Right kidney (tissue), 1 donor: ENCODE measurements at regions not wholly inside any gene's neighbourhood (a gene's known extent, or its start where the extent isn't known, plus 50 kb on each side); places are given as distances from the start of the nearest gene placed in this dataset.

Experiments
- DNase-seq: peaks from one replicate; pipeline ENCODE4 v3.0.0-alpha.2; 2016

GRCh38 chr13:47426126-47426849, 529.4 kb upstream of the HTR2A start:
- no peak for DNase-seq

GRCh38 chr13:47421525-47421924, 524.7 kb upstream of the HTR2A start:
- DNase-seq = no peak

GRCh38 chr13:47420568-47420967, 523.7 kb upstream of the HTR2A start:
- DNase-seq = no peak

- DNase-seq = no peak
These were observed 523.2 kb upstream of the HTR2A start for GRCh38 chr13:47420020-47420419.

- DNase-seq = no peak
These were observed 521.5 kb upstream of the HTR2A start for GRCh38 chr13:47418206-47418920.

GRCh38 chr13:47417485-47417884, 520.6 kb upstream of the HTR2A start:
- no peak for DNase-seq

GRCh38 chr13:47415048-47415447, 518.2 kb upstream of the HTR2A start:
- no peak for DNase-seq

GRCh38 chr13:47413526-47413925, 516.7 kb upstream of the HTR2A start:
- no peak for DNase-seq

GRCh38 chr13:47413112-47413511, 516.3 kb upstream of the HTR2A start:
- no peak for DNase-seq

GRCh38 chr13:47409778-47410177, 512.9 kb upstream of the HTR2A start:
- DNase-seq = no peak

GRCh38 chr13:47408546-47409319, 511.9 kb upstream of the HTR2A start:
- no peak for DNase-seq

- DNase-seq = no peak
These were observed 511.0 kb upstream of the HTR2A start for GRCh38 chr13:47407808-47408207.

GRCh38 chr13:47399599-47399998, 502.7 kb upstream of the HTR2A start:
- DNase-seq = no peak

GRCh38 chr13:47397739-47398138, 500.9 kb upstream of the HTR2A start:
- no peak for DNase-seq

GRCh38 chr13:47396915-47397314, 500.1 kb upstream of the HTR2A start:
- no peak for DNase-seq

GRCh38 chr13:47374741-47375140, 477.9 kb upstream of the HTR2A start:
- no peak for DNase-seq

- no peak for DNase-seq
These were observed 475.9 kb upstream of the HTR2A start for GRCh38 chr13:47372751-47373150.

GRCh38 chr13:47351798-47352197, 454.9 kb upstream of the HTR2A start:
- no peak for DNase-seq

- no peak for DNase-seq
These were observed 453.7 kb upstream of the HTR2A start for GRCh38 chr13:47350334-47351124.

GRCh38 chr13:47349211-47349610, 452.4 kb upstream of the HTR2A start:
- no peak for DNase-seq

- DNase-seq = no peak
These were observed 441.1 kb upstream of the HTR2A start for GRCh38 chr13:47337781-47338507.

- DNase-seq = no peak
These were observed 437.3 kb upstream of the HTR2A start for GRCh38 chr13:47334173-47334572.
